Midbrain (tissue), 1 donor: ENCODE measurements at regions not wholly inside any gene's neighbourhood (a gene's known extent, or its start where the extent isn't known, plus 50 kb on each side); places are given as distances from the start of the nearest gene placed in this dataset.

Experiments
- DNase-seq: peaks from one replicate; lab custom pipeline; 2025; lab: John Stamatoyannopoulos, UW

GRCh38 chr10:60728056-60728455, 50.2 kb upstream of the CDK1 start:
- no peak for DNase-seq

- DNase-seq = no peak
Measured at GRCh38 chr10:60726257-60726656, 52.0 kb upstream of the CDK1 start.

GRCh38 chr10:60722623-60723022, 55.7 kb upstream of the CDK1 start:
- DNase-seq = no peak

GRCh38 chr10:60719721-60720120, 58.6 kb upstream of the CDK1 start:
- no peak for DNase-seq

GRCh38 chr10:60718886-60719285, 59.4 kb upstream of the CDK1 start:
- DNase-seq = no peak

- no peak for DNase-seq
Measured at GRCh38 chr10:60717852-60718251, 60.4 kb upstream of the CDK1 start.

GRCh38 chr10:60714233-60714632, 64.0 kb upstream of the CDK1 start:
- DNase-seq = no peak

- no peak for DNase-seq
Measured at GRCh38 chr10:60711496-60711895, 66.8 kb upstream of the CDK1 start.

GRCh38 chr10:60710041-60710440, 68.2 kb upstream of the CDK1 start:
- no peak for DNase-seq

GRCh38 chr10:60708666-60709065, 69.6 kb upstream of the CDK1 start:
- no peak for DNase-seq

GRCh38 chr10:60707841-60708240, 70.4 kb upstream of the CDK1 start:
- DNase-seq = no peak

- no peak for DNase-seq
Measured at GRCh38 chr10:60706146-60706545, 72.1 kb upstream of the CDK1 start.

- DNase-seq = no peak
Measured at GRCh38 chr10:60705376-60705775, 72.9 kb upstream of the CDK1 start.

GRCh38 chr10:60704471-60704870, 73.8 kb upstream of the CDK1 start:
- DNase-seq = no peak

- DNase-seq = no peak
Measured at GRCh38 chr10:60703266-60704041, 74.8 kb upstream of the CDK1 start.

GRCh38 chr10:60687679-60688078, 90.6 kb upstream of the CDK1 start:
- DNase-seq = no peak

- DNase-seq = no peak
Measured at GRCh38 chr10:60684091-60684490, 94.2 kb upstream of the CDK1 start.

GRCh38 chr10:60681103-60681502, 97.2 kb upstream of the CDK1 start:
- no peak for DNase-seq

GRCh38 chr10:60679388-60679990, 98.8 kb upstream of the CDK1 start:
- no peak for DNase-seq

- no peak for DNase-seq
Measured at GRCh38 chr10:60678978-60679377, 99.3 kb upstream of the CDK1 start.

GRCh38 chr10:60677531-60678129, 100.6 kb upstream of the CDK1 start:
- peak; percentile 13 for DNase-seq

- DNase-seq = no peak
Measured at GRCh38 chr10:60675236-60675635, 103.0 kb upstream of the CDK1 start.

- no peak for DNase-seq
Measured at GRCh38 chr10:60669501-60669900, 108.8 kb upstream of the CDK1 start.
